NCI-H526 treated with DMSO at 0.1 percent for 48 hours (cell line): ENCODE measurements at regions not wholly inside any gene's neighbourhood (a gene's known extent, or its start where the extent isn't known, plus 50 kb on each side); places are given as distances from the start of the nearest gene placed in this dataset.

Experiments used
- DNase-seq: peaks from one replicate; lab custom pipeline; 2025; lab: John Stamatoyannopoulos, UW

- no peak for DNase-seq
Measured at GRCh38 chr3:98962951-98963350, 61.5 kb upstream of the DCBLD2 start.

- no peak for DNase-seq
Measured at GRCh38 chr3:98962189-98962930, 60.9 kb upstream of the DCBLD2 start.

GRCh38 chr3:98961161-98962155, 60.0 kb upstream of the DCBLD2 start:
- DNase-seq = no peak

- no peak for DNase-seq
Measured at GRCh38 chr3:98957681-98958080, 56.2 kb upstream of the DCBLD2 start.

GRCh38 chr3:98956008-98956407, 54.5 kb upstream of the DCBLD2 start:
- no peak for DNase-seq

- no peak for DNase-seq
Measured at GRCh38 chr3:98954791-98955604, 53.5 kb upstream of the DCBLD2 start.

GRCh38 chr3:98954242-98954641, 52.7 kb upstream of the DCBLD2 start:
- no peak for DNase-seq

GRCh38 chr3:98952404-98952803, 50.9 kb upstream of the DCBLD2 start:
- DNase-seq = no peak
